Hematopoietic multipotent progenitor cell treated with erythropoietin and hydrocortisone succinate and interleukin-3 and kit ligand, for 8 days (in vitro differentiated cells): ENCODE measurements at regions not wholly inside any gene's neighbourhood (a gene's known extent, or its start where the extent isn't known, plus 50 kb on each side); places are given as distances from the start of the nearest gene placed in this dataset.

ENCODE experiments used
- DNase-seq: peaks from one replicate; pipeline ENCODE4 v3.0.0-alpha.2; 2015

DNA sequence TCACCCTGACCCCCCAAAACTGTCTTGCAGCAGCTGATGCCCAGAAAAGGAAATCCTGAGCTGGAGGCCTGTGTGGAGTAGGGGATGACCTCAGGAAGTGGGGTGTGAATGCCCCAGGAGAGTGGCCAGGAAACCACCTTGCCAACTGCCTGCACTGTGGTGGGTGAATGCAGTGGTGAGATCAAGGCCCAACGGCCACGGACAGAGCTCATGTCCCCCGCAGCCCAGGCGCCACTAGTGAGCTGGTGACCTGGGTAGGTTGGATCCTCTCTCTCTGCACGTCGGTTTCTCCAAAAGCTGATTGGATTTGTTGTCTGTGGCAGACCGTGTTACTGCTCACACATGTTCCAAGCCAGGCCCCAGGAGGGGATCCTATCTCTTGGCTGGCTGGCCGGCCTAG lies 448.9 kb downstream of the TCERG1L start:
- DNase-seq: no peak

DNA sequence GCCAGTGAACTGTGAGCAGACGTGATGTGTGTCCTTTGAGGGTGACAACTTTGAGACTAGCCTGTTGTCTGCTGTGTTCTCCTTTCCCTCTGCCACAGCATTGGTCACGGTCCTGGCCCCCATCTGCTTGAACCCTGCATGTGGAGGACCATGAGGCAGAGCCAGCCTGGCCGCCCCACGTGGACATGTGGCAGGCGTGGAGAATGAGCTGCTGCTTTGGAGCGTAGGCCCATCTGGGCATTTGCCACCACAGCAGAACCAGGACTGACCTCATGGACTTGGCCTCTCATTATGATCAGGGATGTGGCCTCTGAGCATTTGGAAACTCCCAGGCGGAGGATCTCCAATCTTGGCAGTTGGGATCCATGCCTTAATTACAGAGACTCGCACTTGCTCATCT lies 448.5 kb downstream of the TCERG1L start:
- DNase-seq: no peak

DNA sequence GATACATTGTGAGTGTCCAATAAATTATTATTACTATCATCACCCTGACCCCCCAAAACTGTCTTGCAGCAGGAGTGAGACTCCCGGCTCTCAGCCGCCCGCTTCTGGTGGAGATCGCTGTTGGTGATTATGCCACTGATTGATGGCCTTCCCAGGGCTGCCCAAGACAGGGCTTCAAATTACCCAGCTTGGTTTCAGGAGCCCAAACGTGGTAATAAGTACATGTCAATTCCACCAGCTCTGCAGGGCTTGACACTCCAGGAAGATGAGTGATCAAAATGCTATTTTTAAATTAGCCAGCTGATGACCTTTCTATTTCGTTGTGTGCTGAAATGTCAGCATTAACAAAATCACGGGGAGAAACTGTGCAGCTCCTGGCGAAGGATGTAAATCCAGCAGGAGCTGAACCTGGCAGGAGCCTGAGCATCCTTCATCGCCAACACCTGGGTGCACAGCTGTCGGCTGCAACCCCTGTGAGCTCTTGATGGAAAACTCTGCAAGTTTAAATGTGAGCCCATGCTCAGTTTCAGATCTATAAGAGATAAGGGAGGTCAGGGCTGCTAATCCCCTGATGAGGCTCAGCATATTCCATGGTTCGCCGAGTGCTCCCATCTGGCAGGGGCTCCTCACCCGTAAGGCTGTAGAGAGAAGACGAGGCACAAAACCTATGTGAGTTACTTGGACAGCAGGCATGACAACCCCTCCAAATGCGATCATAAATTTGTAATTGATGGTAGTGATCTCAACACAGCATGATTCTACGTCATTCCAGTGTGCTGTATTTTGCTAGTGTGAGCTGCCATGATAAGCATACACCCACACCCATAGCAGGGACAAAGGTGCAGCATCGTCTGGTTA lies 446.3 kb downstream of the TCERG1L start:
- DNase-seq: no peak

DNA sequence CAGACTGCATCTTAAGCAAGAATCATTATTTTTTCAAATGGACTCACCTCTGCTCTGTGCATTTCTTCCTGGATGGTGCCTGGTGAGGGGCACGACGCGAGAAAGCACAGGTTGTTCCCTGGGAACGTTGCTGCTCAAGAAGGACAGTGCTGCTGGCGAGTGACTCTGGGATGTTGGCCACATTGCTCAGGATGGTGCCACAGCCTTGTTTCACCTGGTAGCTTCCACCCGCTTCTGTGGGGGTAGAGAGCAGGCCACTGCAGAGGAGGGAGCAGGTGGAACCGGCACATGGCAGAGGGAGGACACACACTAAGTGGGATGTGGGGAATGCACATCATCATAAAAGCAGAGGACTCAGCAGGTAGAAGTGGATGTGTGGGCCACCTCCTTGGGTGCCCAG lies 444.7 kb downstream of the TCERG1L start:
- DNase-seq: no peak

DNA sequence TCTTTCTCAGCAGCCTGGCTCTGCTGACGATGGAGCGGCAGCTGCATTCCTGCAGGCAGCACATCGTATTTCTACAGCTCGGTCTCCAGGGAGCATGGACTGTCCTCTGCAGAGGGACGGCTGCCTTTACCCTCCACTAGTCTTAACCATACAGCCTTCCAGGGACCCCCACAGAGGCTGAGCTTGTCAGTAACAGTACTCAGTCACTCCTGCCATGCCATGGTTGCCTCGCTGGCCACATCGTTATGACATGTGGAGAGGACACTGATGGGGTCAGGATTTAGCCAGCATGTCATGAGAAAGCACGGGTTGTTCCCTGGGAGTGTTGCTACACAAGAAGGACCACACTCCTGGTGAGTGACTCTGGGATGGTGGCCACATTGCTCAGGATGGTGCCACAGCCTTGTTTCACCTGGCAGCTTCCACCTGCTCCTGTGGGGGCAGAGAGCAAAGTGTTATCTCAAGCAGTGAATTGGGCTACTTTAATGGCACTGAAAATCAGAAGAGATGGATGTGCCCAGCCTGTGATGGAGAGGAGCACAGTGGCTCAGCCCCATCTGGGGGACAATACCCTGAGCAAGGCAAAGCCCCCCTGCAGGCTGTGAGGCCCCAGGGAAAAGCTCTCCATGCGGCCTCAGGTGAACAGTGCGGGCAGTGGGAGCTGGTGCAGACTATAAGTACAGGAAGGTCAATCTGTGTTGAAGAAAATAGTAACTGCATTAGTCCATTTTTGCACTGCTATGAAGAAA lies 443.9 kb downstream of the TCERG1L start:
- no peak for DNase-seq

DNA sequence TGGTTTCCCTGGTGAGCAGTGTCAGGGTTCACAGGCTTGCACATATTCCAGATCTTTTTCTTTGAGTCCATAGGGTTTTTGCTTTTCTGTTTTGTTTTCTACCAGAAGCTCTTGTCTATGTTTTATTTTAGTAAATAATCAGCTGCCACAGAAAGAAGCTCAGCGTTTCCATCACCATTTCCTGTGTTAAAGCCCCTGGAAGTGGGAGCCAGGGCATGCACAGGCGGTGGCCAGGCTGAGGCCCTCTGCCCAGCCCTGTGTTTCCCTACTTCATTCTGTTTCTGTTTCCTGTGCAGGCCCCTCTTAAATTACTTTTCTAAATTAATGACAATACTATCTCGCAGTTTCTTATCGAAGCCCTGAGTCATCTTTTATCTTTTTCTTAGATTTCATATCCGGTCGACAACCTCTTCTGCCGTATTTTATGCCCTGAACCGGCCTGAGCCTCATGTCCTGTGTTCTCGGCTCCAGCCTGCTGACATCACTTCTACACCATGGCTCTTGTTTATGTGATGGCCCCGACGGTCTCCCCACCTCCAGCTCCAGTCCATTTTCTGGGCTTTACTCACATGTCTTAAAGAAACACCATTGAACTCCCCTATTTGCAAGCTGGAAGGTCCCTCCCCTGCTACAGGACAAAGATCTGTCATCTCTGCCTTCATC lies 442.2 kb downstream of the TCERG1L start:
- no peak for DNase-seq

GRCh38 chr10:130871406-130871805 lies 440.1 kb downstream of the TCERG1L start:
- no peak for DNase-seq

- DNase-seq: no peak
Measured at GRCh38 chr10:130873636-130874035, 437.9 kb downstream of the TCERG1L start.

DNA sequence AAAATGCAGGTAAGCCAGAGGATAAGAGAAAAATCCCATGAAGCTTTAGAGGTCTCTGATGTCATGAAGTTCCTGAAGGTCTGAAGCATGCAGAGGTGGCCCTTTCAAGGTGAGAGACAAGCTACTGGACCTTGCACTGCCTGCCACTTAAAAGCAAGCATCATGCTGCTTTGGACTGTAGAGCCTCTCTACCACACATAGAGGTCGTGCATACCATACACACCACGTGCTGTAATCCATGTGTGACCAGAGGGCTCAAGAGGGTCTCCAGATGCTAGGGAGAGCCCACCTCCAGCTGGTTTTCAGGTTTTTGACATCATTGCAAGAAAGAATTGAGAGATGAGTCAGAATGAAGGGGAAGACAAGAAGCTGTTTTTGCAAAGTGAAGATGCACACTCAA lies 436.4 kb downstream of the TCERG1L start:
- no peak for DNase-seq

- no peak for DNase-seq
Measured at GRCh38 chr10:130875897-130876472, 435.5 kb downstream of the TCERG1L start.

- DNase-seq: no peak
Measured at GRCh38 chr10:130877126-130877525, 434.4 kb downstream of the TCERG1L start.

DNA sequence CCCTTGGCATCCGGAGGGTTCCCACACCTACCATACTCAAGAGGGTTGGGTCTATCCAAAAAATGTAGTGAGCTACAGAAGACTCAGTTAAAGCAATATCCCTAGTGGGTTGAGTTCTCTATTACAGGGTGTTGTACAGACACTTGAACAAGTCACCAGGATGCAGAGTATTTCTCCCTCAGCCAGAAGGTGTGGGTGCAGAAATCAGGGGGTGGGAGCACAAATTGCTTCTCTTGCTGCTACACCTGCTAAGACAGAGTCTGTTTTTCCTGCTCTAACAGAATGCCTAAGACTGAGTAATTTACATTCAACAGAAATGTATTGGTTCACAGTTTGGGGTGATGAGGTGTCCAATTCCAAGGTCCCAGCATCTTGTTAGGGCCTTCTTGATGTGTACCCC lies 433.4 kb downstream of the TCERG1L start:
- no peak for DNase-seq

DNA sequence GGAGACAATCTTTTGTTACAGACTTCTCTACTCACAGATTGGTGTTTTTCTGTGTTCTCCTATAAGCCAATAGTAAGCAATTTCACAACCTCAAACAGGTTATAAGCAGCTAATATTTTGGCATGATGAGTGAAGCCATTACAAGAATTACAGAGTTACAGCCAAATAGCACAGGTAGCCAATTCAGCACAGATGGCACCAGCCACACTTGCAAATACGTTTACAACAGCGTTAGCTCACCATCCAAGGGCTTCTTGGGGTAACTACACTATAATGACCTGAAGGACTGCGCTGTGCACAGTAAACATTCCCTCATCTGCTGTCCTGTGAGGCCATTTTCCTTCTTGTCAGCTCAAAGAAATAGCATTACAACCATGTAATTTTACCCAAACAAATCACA lies 428.6 kb downstream of the TCERG1L start:
- no peak for DNase-seq

DNA sequence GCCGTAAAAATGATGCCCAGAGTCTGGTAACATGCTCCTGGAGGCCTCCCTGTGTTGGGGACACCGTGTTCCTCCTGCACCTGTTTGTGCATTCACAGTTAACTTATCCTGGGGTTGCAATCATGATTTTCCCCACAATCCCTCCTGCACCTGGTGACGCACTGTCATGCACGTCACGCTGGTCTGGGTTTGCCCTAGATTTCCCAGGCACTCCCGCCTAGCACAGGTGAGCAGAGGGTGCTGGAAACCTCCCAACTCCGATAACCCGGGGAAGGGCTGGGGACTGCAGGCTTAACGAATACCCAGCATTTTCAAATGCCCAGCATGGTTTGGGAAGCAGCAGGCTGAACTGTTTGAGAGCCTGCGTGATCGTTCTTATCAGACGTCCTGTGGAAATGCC lies 427.1 kb downstream of the TCERG1L start:
- no peak for DNase-seq

DNA sequence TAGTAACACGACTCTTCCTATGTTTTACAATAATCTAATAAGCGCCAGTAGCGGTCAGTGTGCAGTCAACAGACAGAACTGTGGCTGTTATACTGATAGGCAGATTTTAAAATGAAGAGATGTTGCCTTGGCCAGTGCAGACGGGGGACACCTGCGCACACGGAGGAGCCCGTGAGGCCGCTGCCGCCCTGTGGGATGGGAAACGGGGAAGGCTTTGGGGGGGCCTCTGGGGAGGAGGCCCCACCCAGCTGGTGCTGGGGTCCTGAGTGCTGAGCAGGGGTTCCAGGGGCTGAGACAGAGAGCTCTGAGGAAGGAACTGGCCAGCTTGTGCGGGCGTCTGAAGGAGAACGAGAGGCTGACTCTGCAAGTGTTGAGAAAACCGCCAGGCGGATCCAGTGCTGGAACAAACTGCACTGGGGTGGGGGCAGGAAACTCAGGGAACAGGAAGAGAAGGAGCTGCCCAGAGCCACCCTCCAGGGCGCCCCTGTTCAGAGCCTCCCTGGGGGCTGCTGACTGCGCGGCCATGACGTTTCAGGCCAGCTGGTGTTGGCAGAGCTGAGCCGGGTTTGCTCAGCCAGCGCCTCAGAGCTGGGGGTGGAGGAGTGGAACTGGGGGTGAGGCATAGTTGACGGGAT lies 426.4 kb downstream of the TCERG1L start:
- no peak for DNase-seq

- DNase-seq: no peak
Measured at GRCh38 chr10:130887170-130887569, 424.4 kb downstream of the TCERG1L start.

- no peak for DNase-seq
Measured at GRCh38 chr10:130888493-130888892, 423.0 kb downstream of the TCERG1L start.

DNA sequence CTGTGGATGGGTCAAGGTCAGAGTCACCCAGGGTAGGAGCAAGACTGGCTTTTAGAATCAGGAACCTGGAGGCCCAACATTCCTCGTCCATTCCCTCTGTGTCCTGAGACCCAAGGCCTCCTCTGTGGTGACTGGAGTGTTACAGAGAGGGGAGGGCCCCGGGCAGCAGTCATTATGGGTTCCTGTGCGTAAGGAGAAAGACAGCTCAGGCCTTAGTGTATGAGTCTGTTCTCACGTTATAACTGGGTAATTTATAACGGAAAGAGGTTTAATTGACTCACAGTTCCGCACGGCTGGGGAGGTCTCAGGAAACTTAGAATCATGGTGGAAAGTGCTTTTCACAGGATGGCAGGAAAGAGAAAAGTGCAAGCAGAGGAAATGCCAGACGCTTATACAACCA lies 422.3 kb downstream of the TCERG1L start:
- no peak for DNase-seq

- DNase-seq: no peak
Measured at GRCh38 chr10:130889780-130890179, 421.7 kb downstream of the TCERG1L start.

GRCh38 chr10:130891066-130891465 lies 420.5 kb downstream of the TCERG1L start:
- DNase-seq: no peak

DNA sequence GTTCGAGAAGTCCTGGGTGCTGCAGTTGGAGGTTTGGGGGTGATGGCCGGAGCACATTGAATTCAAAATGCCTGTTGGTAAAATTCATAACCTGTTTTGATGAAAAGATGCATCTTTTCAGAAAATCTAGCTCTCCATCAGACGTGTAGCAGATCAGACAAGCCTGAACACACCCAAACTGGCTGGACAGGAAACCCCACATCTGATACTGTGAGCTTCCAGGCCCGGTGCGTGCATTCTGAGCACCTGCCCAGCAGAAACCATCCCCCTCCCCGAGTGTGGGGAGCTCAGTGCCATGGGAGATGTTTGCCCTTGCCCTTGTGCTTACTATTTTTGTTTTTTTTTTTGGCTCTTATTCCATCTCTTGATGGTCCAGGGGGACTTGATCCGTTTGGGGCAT lies 417.1 kb downstream of the TCERG1L start:
- DNase-seq: no peak

DNA sequence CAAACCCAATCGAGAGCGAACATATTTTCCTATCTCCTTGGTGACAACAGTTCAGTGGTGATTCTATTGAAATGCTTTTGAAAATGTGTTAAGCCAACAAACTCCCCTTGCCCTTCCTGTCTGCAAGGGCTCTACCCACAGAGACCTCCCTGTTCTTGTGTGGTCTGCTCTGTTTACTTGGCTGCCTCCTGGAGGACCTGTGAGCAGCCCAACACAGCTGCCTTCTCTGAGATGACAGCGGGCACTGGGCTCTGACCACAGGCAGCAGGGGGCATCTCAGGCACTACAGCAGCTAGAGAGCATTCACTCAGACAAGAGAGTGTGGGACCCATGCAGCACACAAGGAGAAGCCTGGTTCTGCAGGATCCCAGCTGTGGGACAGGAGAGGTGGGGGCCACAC lies 416.4 kb downstream of the TCERG1L start:
- no peak for DNase-seq

GRCh38 chr10:130897815-130898214 lies 413.7 kb downstream of the TCERG1L start:
- no peak for DNase-seq
